ENCODE measurements at regions not wholly inside any gene's neighbourhood (a gene's known extent, or its start where the extent isn't known, plus 50 kb on each side); places are given as distances from the start of the nearest gene placed in this dataset.

GRCh38 chrX:14362721-14363120 is 166.6 kb upstream of the GLRA2 start:
- TF ChIP-seq TCF3 (IDR thresholded peaks at IDR 0.05; ENCODE audit: borderline replicate concordance, insufficient read depth, low read depth, low read length), result no peak
- TF ChIP-seq, protein P1, sequence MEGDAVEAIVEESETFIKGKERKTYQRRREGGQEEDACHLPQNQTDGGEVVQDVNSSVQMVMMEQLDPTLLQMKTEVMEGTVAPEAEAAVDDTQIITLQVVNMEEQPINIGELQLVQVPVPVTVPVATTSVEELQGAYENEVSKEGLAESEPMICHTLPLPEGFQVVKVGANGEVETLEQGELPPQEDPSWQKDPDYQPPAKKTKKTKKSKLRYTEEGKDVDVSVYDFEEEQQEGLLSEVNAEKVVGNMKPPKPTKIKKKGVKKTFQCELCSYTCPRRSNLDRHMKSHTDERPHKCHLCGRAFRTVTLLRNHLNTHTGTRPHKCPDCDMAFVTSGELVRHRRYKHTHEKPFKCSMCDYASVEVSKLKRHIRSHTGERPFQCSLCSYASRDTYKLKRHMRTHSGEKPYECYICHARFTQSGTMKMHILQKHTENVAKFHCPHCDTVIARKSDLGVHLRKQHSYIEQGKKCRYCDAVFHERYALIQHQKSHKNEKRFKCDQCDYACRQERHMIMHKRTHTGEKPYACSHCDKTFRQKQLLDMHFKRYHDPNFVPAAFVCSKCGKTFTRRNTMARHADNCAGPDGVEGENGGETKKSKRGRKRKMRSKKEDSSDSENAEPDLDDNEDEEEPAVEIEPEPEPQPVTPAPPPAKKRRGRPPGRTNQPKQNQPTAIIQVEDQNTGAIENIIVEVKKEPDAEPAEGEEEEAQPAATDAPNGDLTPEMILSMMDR (IDR thresholded peaks at IDR 0.05 in 2 of 3, conservative IDR thresholded peaks at IDR 0.05 in 1 of 3; ENCODE audit: control insufficient read depth in 2 of 3, extremely low read depth in 1 of 3, insufficient read depth in 1 of 3, low read depth in 3 of 3, low read length in 3 of 3), result no peak

All from GM12878 (cell line).